HG02588 (cell line): ENCODE measurements at regions not wholly inside any gene's neighbourhood (a gene's known extent, or its start where the extent isn't known, plus 50 kb on each side); places are given as distances from the start of the nearest gene placed in this dataset.

Experiments
- ATAC-seq: cut with Tn5 transposase; IDR thresholded peaks from one replicate; pipeline ENCODE4 v1.9.1; 2021; ENCODE audit warnings: mild to moderate bottlenecking, moderate library complexity; ENCODE audit not compliant: unreplicated experiment

GRCh38 chrX:107560041-107560440, 68.3 kb upstream of the PRPS1 start:
- ATAC-seq = no peak

- no peak for ATAC-seq
These were observed 67.3 kb upstream of the PRPS1 start for GRCh38 chrX:107560980-107561379.

- no peak for ATAC-seq
These were observed 66.7 kb upstream of the PRPS1 start for GRCh38 chrX:107561468-107562215.

GRCh38 chrX:107562482-107562881, 65.8 kb upstream of the PRPS1 start:
- ATAC-seq = no peak

- no peak for ATAC-seq
These were observed 64.5 kb upstream of the PRPS1 start for GRCh38 chrX:107563824-107564223.

- no peak for ATAC-seq
These were observed 63.3 kb upstream of the PRPS1 start for GRCh38 chrX:107565015-107565414.

GRCh38 chrX:107565931-107566603, 62.2 kb upstream of the PRPS1 start:
- ATAC-seq = no peak

GRCh38 chrX:107566604-107567262, 61.6 kb upstream of the PRPS1 start:
- no peak for ATAC-seq

GRCh38 chrX:107567370-107567769, 60.9 kb upstream of the PRPS1 start:
- no peak for ATAC-seq

GRCh38 chrX:107571296-107571998, 56.9 kb upstream of the PRPS1 start:
- ATAC-seq = no peak

- ATAC-seq = no peak
These were observed 55.3 kb upstream of the PRPS1 start for GRCh38 chrX:107573016-107573415.

- no peak for ATAC-seq
These were observed 54.1 kb upstream of the PRPS1 start for GRCh38 chrX:107574054-107574683.

- ATAC-seq = no peak
These were observed 53.6 kb upstream of the PRPS1 start for GRCh38 chrX:107574711-107575110.

- ATAC-seq = no peak
These were observed 51.9 kb upstream of the PRPS1 start for GRCh38 chrX:107576392-107576791.

GRCh38 chrX:107576841-107577240, 51.5 kb upstream of the PRPS1 start:
- ATAC-seq = peak; percentile 83

- ATAC-seq = no peak
These were observed 50.4 kb upstream of the PRPS1 start for GRCh38 chrX:107577933-107578332.
